GM23248 (cell line): ENCODE measurements at regions not wholly inside any gene's neighbourhood (a gene's known extent, or its start where the extent isn't known, plus 50 kb on each side); places are given as distances from the start of the nearest gene placed in this dataset.

Source experiments
- DNase-seq: peaks from one replicate; pipeline ENCODE4 v3.0.0-alpha.2; 2015
- H2AFZ ChIP-seq: fragments of 200-600 bp; sonication (generic); 2 replicates; pipeline ENCODE4 v1.6.1; 2016; ENCODE audit warnings: antibody characterized with exemption
- H3F3A ChIP-seq: fragments of 200-600 bp; sonication (generic); 2 replicates; pipeline ENCODE4 v1.6.1; 2016; ENCODE audit warnings: mild to moderate bottlenecking, antibody characterized with exemption, mixed run types; ENCODE audit not compliant: insufficient read depth
- H3K27ac ChIP-seq: fragments of 200-600 bp; sonication (generic); 2 replicates; pipeline ENCODE4 v1.5.1; 2016; ENCODE audit warnings: mild to moderate bottlenecking
- H3K27me3 ChIP-seq: fragments of 200-600 bp; sonication (generic); replicated peaks from 2 replicates; pipeline ENCODE4 v1.6.1; 2016; ENCODE audit warnings: mild to moderate bottlenecking; ENCODE audit not compliant: insufficient read depth
- H3K36me3 ChIP-seq: fragments of 200-600 bp; sonication (generic); 2 replicates; pipeline ENCODE4 v1.6.1; 2016; ENCODE audit warnings: low read depth, mild to moderate bottlenecking
- H3K4me1 ChIP-seq: fragments of 200-600 bp; sonication (generic); 2 replicates; pipeline ENCODE4 v1.6.1; 2016; ENCODE audit warnings: mild to moderate bottlenecking; ENCODE audit not compliant: insufficient read depth
- H3K4me2 ChIP-seq: fragments of 200-600 bp; sonication (generic); one replicate; pipeline ENCODE4 v1.6.1; 2016; ENCODE audit warnings: mild to moderate bottlenecking; ENCODE audit not compliant: unreplicated experiment
- H3K4me3 ChIP-seq: fragments of 200-600 bp; sonication (generic); 2 replicates; pipeline ENCODE4 v1.5.1; 2016; ENCODE audit warnings: mild to moderate bottlenecking
- H3K79me2 ChIP-seq: fragments of 200-600 bp; sonication (generic); 2 replicates; pipeline ENCODE4 v1.6.1; 2016; ENCODE audit warnings: mild to moderate bottlenecking; ENCODE audit not compliant: insufficient read depth
- H3K9ac ChIP-seq: fragments of 200-600 bp; sonication (generic); 2 replicates; pipeline ENCODE4 v1.6.1; 2016; ENCODE audit warnings: mild to moderate bottlenecking
- H3K9me2 ChIP-seq: fragments of 200-600 bp; sonication (generic); 2 replicates; pipeline ENCODE4 v1.6.1; 2016; ENCODE audit warnings: mixed run types, mild to moderate bottlenecking, moderate library complexity; ENCODE audit not compliant: insufficient read depth
- H3K9me3 ChIP-seq: fragments of 200-600 bp; sonication (generic); one replicate; pipeline ENCODE4 v1.6.1; 2017; ENCODE audit warnings: low read depth
- H4K20me1 ChIP-seq: fragments of 200-600 bp; sonication (generic); 2 replicates; pipeline ENCODE4 v1.6.0; 2016; ENCODE audit not compliant: insufficient read depth
- EZH2 ChIP-seq: fragments of 200-600 bp; sonication (generic); IDR thresholded peaks from 2 replicates; pipeline ENCODE4 v1.6.1; 2018; ENCODE audit warnings: antibody characterized with exemption, mild to moderate bottlenecking; ENCODE audit not compliant: insufficient read depth, poor library complexity, severe bottlenecking
- EZH2phosphoT487 ChIP-seq: fragments of 200-600 bp; sonication (generic); IDR thresholded peaks from 2 replicates; pipeline ENCODE4 v1.6.1; 2018; ENCODE audit warnings: antibody characterized with exemption, moderate library complexity, mild to moderate bottlenecking, low read depth; ENCODE audit not compliant: insufficient read depth
- WGBS, 2 experiments: methylation state at CpG; one replicate each; pipeline ENCODE4 v1.1.6; 2015 to 2017; ENCODE audit warnings: low lambda C conversion rate in 2 of 2, low coverage in 1 of 2; ENCODE audit errors: missing lambda C conversion rate in 2 of 2; 5-methylcytosine and 5-hydroxymethylcytosine counted together
- in situ Hi-C: fragments of 300-500 bp; cut with MboI; formaldehyde crosslinking; loops from 2 replicates; pipeline ENCODE4 v1.15.0; 2020

DNA sequence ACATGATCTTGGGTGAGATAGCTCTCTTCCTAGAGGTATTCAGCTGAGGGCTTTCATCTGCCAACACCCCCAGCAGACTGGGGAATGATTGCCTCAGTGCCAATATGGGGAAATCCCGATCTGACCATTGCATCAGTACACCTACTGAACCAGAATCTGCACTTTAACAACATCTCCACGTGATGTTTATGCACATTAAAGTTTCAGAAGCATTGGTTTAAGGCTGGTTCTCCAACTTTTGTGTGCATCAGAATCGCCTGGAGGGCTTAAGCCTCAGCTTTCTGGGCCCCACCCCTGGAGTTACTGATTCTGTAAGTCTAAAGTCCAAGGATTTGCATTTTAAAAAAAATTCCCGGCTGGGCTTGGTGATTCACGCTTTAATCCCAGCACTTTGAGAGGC lies 123.6 kb upstream of the MED13 start:
- Histone ChIP-seq H3K4me3 (no peak overlapping the region), H3K4me2 (no peak overlapping the region), H3K27me3 (no peaks in the 10 kb centered on the region), H3K4me1 (no peaks in the 10 kb centered on the region), H3K27ac (no peak overlapping the region), H3K9me2 (no peaks in the 10 kb centered on the region), H4K20me1 (no peaks in the 10 kb centered on the region), H3K9ac (no peak overlapping the region), H3K36me3 (no peaks in the 10 kb centered on the region), H2AFZ (no peak overlapping the region), H3F3A (no peaks in the 10 kb centered on the region), H3K9me3 (no peaks in the 10 kb centered on the region), H3K79me2 (no peaks in the 10 kb centered on the region)
- TF ChIP-seq EZH2phosphoT487 (no peak), EZH2 (no peak)
- WGBS, 2 experiments = 13 to 17% methylated on average over 5 of the region's 5 CpGs
- in situ Hi-C loops = no loop called here
- no peak for DNase-seq

- H2AFZ ChIP-seq = no peak overlapping the region
- H3K9me2 ChIP-seq = no peaks in the 10 kb centered on the region
- H3K9ac ChIP-seq = no peak overlapping the region
- TF ChIP-seq EZH2phosphoT487 (no peak), EZH2 (no peak)
- no peak overlapping the region for H3K27ac ChIP-seq
- no peaks in the 10 kb centered on the region for H4K20me1 ChIP-seq
- in situ Hi-C loops = no loop called here
- DNase-seq = peak; percentile 28
- H3K4me1 ChIP-seq = no peaks in the 10 kb centered on the region
- no peaks in the 10 kb centered on the region for H3K36me3 ChIP-seq
- WGBS, 2 experiments = 19 to 32% methylated on average over 3 of the region's 3 CpGs
- H3K4me2 ChIP-seq = no peak overlapping the region
- no peaks in the 10 kb centered on the region for H3K79me2 ChIP-seq
- no peak overlapping the region for H3K4me3 ChIP-seq
- no peaks in the 10 kb centered on the region for H3F3A ChIP-seq
- H3K9me3 ChIP-seq = no peaks in the 10 kb centered on the region
- no peaks in the 10 kb centered on the region for H3K27me3 ChIP-seq
These were observed 122.6 kb upstream of the MED13 start for GRCh38 chr17:62187681-62188080.

DNA sequence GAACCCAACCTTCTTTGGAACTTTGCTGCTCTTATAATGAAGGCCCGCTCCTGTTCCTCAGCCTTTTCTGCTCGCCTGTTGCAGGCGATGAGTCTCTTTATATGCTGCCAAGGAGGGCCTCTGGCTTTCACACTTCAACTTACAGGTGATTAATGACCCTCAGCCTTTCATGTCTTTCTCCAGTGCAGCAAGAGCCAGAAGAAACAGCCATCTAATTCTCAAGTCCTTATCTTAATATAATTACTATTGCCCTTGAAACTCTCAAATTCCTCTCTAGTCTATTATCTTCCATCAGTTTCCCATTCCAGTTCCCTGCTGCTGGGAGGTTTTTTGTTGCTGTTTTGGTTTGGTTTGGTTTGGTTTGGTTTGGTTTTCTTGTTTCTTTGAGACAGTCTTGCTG lies 121.8 kb upstream of the MED13 start:
- 33 to 39% methylated on average over 3 of the region's 3 CpGs for WGBS, 2 experiments
- no peaks in the 10 kb centered on the region for H4K20me1 ChIP-seq
- H3K9ac ChIP-seq = no peak overlapping the region
- H3K9me3 ChIP-seq = no peaks in the 10 kb centered on the region
- H3K27me3 ChIP-seq = no peaks in the 10 kb centered on the region
- in situ Hi-C loops = no loop called here
- no peak overlapping the region for H3K4me2 ChIP-seq
- no peaks in the 10 kb centered on the region for H3K36me3 ChIP-seq
- H3F3A ChIP-seq = no peaks in the 10 kb centered on the region
- TF ChIP-seq EZH2 = no peak
- TF ChIP-seq EZH2phosphoT487 = no peak
- no peak overlapping the region for H3K4me3 ChIP-seq
- H3K9me2 ChIP-seq = no peaks in the 10 kb centered on the region
- H2AFZ ChIP-seq = no peak overlapping the region
- DNase-seq = no peak
- H3K4me1 ChIP-seq = no peaks in the 10 kb centered on the region
- H3K79me2 ChIP-seq = no peaks in the 10 kb centered on the region
- H3K27ac ChIP-seq = no peak overlapping the region

DNA sequence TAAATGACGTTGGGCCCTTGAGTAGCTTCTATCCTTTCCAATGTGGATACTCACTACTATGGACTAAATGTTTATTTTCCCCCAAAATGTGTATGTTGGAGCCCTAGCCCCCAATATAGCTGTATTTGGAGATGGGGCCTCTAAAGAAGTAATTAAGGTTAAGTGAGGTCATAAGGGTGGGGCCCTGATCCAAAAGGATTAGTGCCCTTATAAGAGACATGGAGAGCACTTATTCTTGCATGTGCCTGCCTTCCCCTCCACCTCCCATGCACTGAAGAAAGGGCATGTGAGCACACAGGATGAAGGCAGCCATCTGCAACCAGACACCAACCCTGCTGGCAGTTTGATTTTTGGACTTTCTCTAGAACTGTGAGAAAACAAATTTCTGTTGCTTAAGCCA lies 115.7 kb upstream of the MED13 start:
- no peak overlapping the region for H2AFZ ChIP-seq
- H3K4me3 ChIP-seq = no peak overlapping the region
- no peaks in the 10 kb centered on the region for H3K79me2 ChIP-seq
- H3F3A ChIP-seq = no peaks in the 10 kb centered on the region
- no peak overlapping the region for H3K9ac ChIP-seq
- no peak overlapping the region for H3K27ac ChIP-seq
- no peak for TF ChIP-seq EZH2phosphoT487
- no peak for TF ChIP-seq EZH2
- H3K36me3 ChIP-seq = no peaks in the 10 kb centered on the region
- WGBS, 2 experiments = 54 to 81% methylated on average over 1 of the region's 1 CpG
- no peak for DNase-seq
- no peaks in the 10 kb centered on the region for H3K27me3 ChIP-seq
- H4K20me1 ChIP-seq = no peaks in the 10 kb centered on the region
- H3K9me3 ChIP-seq = no peaks in the 10 kb centered on the region
- H3K9me2 ChIP-seq = no peaks in the 10 kb centered on the region
- no peak overlapping the region for H3K4me2 ChIP-seq
- no peaks in the 10 kb centered on the region for H3K4me1 ChIP-seq
- in situ Hi-C loops = no loop called here

DNA sequence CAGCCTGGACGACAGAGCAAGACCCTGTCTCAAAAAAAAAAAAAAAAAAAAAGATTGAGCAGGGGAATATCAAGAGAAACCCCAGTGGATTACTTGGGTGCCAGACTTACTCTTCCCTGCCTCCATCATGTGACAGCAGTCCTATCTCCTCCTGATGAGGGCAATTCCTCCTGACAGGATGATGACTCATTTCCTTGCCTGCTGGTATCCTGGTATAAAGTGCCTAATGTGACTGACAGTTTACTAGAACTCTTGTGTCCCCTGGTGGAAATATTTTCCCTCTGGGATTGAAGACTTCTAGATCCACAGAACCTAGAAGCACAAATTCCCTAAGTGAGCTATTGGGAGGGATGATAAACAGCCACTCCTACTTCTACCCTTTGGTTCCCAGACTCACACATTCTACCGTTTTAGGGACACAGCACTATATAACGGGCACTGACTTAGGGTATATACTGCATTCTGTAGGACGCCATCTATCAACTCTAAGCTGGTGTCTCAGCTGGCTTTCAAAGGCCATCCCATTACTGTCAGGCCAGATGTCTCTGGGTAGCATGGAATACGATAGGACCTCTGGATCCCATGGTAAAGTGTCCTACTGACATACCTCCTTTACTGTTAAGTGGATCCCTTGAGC lies 114.6 kb upstream of the MED13 start:
- in situ Hi-C loops = no loop called here
- Histone ChIP-seq H3F3A (no peaks in the 10 kb centered on the region), H3K9ac (no peak overlapping the region), H3K4me2 (no peak overlapping the region), H3K4me3 (no peak overlapping the region), H3K9me2 (no peaks in the 10 kb centered on the region), H3K4me1 (no peaks in the 10 kb centered on the region), H3K9me3 (no peaks in the 10 kb centered on the region), H3K79me2 (no peaks in the 10 kb centered on the region), H4K20me1 (no peaks in the 10 kb centered on the region), H3K27me3 (no peaks in the 10 kb centered on the region), H3K27ac (no peak overlapping the region), H3K36me3 (no peaks in the 10 kb centered on the region), H2AFZ (no peak overlapping the region)
- WGBS, 2 experiments = 84 to 89% methylated on average over 4 to 5 of the region's 5 CpGs
- TF ChIP-seq EZH2phosphoT487 = no peak
- no peak for TF ChIP-seq EZH2
- peak; percentile 33 for DNase-seq
